HG02852 (cell line): ENCODE measurements at regions not wholly inside any gene's neighbourhood (a gene's known extent, or its start where the extent isn't known, plus 50 kb on each side); places are given as distances from the start of the nearest gene placed in this dataset.

Source experiments
- ATAC-seq: cut with Tn5 transposase; IDR thresholded peaks from one replicate; pipeline ENCODE4 v1.9.1; 2021; ENCODE audit warnings: mild to moderate bottlenecking, moderate library complexity; ENCODE audit not compliant: unreplicated experiment

- no peak for ATAC-seq
Observed at GRCh38 chr7:68994841-68995240, 603.4 kb upstream of the AUTS2 start.

- ATAC-seq = no peak
Observed at GRCh38 chr7:68998136-68998535, 600.1 kb upstream of the AUTS2 start.

GRCh38 chr7:69002416-69002815 is 595.9 kb upstream of the AUTS2 start:
- no peak for ATAC-seq

GRCh38 chr7:69012149-69012548 is 586.1 kb upstream of the AUTS2 start:
- no peak for ATAC-seq

- no peak for ATAC-seq
Observed at GRCh38 chr7:69017208-69017607, 581.1 kb upstream of the AUTS2 start.

GRCh38 chr7:69018200-69018599 is 580.1 kb upstream of the AUTS2 start:
- ATAC-seq = no peak

GRCh38 chr7:69019437-69019836 is 578.8 kb upstream of the AUTS2 start:
- no peak for ATAC-seq

GRCh38 chr7:69020536-69020935 is 577.7 kb upstream of the AUTS2 start:
- ATAC-seq = no peak

- ATAC-seq = no peak
Observed at GRCh38 chr7:69025249-69025648, 573.0 kb upstream of the AUTS2 start.

- no peak for ATAC-seq
Observed at GRCh38 chr7:69032848-69033247, 565.4 kb upstream of the AUTS2 start.

GRCh38 chr7:69035826-69036225 is 562.4 kb upstream of the AUTS2 start:
- ATAC-seq = no peak

GRCh38 chr7:69036301-69036700 is 562.0 kb upstream of the AUTS2 start:
- ATAC-seq = no peak

GRCh38 chr7:69038915-69039314 is 559.4 kb upstream of the AUTS2 start:
- ATAC-seq = no peak

- no peak for ATAC-seq
Observed at GRCh38 chr7:69042138-69042537, 556.1 kb upstream of the AUTS2 start.

GRCh38 chr7:69047151-69047754 is 551.0 kb upstream of the AUTS2 start:
- no peak for ATAC-seq

- no peak for ATAC-seq
Observed at GRCh38 chr7:69049326-69049725, 548.9 kb upstream of the AUTS2 start.

- ATAC-seq = no peak
Observed at GRCh38 chr7:69052447-69052846, 545.8 kb upstream of the AUTS2 start.

GRCh38 chr7:69060516-69060915 is 537.8 kb upstream of the AUTS2 start:
- no peak for ATAC-seq

GRCh38 chr7:69062020-69062765 is 536.1 kb upstream of the AUTS2 start:
- ATAC-seq = no peak

- no peak for ATAC-seq
Observed at GRCh38 chr7:69067397-69067796, 530.9 kb upstream of the AUTS2 start.

GRCh38 chr7:69070476-69070875 is 527.8 kb upstream of the AUTS2 start:
- ATAC-seq = no peak

GRCh38 chr7:69076566-69076965 is 521.7 kb upstream of the AUTS2 start:
- no peak for ATAC-seq
